ENCODE measurements at regions not wholly inside any gene's neighbourhood (a gene's known extent, or its start where the extent isn't known, plus 50 kb on each side); places are given as distances from the start of the nearest gene placed in this dataset.

GRCh38 chr15:85984241-85984640 is 95.4 kb upstream of the AGBL1 start:
- DNase-seq = no peak

DNA sequence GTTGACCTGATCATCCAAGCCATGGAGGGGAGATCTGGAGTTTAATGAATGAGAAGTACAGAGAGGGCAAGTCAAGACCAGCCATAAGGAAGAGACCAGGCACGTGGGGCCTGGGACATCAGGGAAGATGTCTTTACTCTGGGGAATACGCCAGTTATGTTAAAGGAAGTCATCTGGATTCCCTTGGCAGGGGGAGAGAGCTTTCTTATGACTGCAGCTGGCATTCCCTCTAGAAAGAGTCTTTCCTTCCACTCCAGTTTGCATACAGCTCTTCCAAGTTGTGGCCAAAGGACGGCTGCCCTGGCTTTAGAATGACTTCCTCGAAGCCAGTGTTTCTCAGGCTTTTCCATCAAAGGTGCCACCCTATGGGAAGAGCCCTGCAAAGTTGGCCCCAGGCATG is 93.6 kb upstream of the AGBL1 start:
- no peak for DNase-seq

DNA sequence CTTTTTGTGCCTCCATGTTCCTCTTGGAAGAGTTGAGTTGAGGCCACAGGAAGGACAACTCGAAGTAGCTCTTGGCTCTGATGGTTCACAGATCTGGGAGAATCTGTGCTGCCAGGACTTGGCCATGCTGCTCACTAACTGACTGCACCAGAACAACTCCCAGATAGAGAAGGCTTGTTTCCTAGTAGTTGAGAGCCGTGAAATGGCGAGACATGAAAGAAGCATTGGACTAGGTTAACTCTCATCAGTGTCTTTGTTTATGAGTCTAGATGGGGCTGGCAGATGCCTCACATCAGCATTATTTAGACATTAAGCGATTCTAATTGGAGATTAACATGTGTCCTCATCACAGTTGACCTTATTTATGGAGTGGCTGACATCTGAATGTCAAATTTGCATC is 92.9 kb upstream of the AGBL1 start:
- DNase-seq = no peak

- no peak for DNase-seq
These were observed 90.9 kb upstream of the AGBL1 start for GRCh38 chr15:85988741-85989140.

DNA sequence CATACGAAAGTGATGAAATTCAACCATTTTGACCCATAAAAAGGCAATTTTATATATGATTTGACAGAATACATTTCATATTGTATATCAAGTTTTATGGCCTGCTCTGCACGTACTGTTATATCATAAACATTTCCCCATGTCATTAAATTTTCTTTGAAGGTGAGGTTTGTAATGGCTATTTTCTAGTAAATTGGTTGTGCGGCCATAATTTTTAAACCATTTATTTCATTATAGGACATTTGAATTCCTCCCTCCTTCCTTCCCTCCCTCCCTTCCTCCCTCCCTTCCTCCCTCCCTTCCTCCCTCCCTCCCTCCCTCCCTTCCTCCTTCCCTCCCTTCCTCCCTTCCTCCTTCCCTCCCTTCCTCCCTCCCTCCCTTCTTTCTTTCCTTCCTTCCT is 87.4 kb upstream of the AGBL1 start:
- DNase-seq = no peak

GRCh38 chr15:85993116-85993515 is 86.6 kb upstream of the AGBL1 start:
- no peak for DNase-seq

DNA sequence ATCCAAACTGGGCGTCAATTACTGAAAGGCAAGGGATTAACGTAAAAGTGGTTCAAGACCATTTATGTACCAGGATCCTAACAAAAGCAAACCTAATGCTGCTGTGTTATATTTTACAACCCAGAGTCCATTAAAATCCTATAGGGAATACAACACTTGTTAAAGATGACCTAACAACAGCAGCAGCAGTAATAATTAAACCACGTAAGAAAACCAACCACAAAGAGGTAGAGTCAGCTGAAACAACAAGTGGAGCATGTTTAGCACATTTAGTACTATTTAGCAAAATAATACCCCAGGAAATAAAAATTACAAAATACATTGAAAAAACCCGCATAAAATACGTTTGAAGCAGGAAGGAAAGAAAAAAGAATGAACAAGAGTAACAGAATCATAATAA is 82.1 kb upstream of the AGBL1 start:
- no peak for DNase-seq

DNA sequence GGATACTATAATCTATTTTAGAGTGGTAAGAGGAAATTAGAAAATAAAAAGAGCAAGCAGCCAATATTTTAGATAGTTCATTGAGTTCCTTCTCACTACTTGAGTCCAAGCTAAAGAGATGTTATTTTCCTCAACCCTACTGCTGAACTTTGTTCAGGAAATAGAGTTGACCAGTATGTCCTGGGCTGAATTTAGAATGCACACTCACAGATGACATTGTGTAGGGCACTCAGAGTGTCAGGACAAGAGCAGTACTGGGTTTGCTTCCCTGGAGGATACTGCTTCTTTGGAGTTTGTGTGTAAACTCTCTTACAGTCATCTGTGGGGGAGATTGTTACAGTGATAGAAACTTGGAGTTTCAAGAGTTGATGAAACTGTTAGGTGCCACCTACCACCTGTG is 80.0 kb upstream of the AGBL1 start:
- DNase-seq = no peak

GRCh38 chr15:86001200-86001599 is 78.5 kb upstream of the AGBL1 start:
- no peak for DNase-seq

DNA sequence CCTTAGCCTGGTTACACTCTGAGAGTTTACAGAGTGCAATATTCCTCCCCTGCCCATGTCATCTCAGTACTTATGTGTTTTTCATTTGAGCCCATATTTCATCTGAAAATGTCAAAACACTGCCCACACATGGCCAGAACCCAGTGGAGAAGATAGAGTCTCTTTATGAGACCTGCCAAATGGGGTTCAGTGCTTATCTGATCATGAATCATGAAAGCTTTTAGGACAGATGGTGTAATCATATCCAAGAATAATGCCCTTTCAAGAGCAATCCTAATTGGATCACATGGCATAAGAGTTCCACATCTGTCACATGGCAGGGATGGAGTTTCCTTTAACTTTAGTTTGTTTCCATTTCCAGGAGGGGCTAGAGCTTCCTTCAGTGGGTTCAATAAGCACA is 77.2 kb upstream of the AGBL1 start:
- no peak for DNase-seq

DNA sequence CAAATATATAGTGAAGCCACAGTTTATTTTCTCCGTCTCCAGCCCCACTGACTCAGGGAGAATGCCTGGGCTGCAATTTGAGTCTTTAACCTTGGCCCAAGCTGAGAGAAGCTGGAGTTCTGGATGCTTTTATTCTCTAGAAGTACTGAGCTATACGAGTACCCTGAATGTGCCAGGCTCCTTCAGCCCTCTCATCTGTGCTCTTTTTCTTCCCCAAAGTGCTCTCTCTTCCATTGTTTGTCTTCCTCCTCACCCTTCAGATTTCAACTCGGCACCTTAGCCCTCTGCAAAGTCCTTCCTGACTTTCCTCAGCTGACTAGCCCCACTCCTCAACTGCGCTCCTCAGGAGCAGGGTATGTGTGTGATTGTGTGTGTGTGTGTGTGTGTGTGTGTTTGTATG is 75.6 kb upstream of the AGBL1 start:
- DNase-seq = no peak

GRCh38 chr15:86006546-86006945 is 73.1 kb upstream of the AGBL1 start:
- DNase-seq = no peak

GRCh38 chr15:86009727-86010126 is 69.9 kb upstream of the AGBL1 start:
- no peak for DNase-seq

- DNase-seq = no peak
These were observed 69.3 kb upstream of the AGBL1 start for GRCh38 chr15:86010398-86010797.

DNA sequence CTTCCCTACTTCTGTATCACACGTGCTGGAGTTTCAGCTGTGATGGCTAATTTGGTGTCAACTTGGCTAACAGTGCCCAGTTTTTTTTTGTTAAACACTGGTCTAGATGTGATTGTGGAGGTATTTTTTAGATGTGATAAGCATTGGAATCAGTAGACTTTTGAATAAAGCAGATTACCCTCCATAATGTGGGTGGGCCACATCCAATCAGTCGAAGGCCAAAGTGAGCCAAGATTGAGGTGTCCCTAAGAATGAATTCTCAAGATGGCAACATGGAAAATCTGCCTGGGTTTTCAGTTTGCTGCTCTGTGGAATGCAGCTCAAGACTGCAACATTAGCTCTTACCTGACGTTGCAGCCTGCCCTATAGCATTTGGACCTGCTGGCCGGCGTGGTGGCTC is 68.8 kb upstream of the AGBL1 start:
- DNase-seq = no peak

- no peak for DNase-seq
These were observed 65.7 kb upstream of the AGBL1 start for GRCh38 chr15:86014016-86014415.

GRCh38 chr15:86016750-86017149 is 62.9 kb upstream of the AGBL1 start:
- no peak for DNase-seq

GRCh38 chr15:86018679-86019078 is 61.0 kb upstream of the AGBL1 start:
- no peak for DNase-seq

DNA sequence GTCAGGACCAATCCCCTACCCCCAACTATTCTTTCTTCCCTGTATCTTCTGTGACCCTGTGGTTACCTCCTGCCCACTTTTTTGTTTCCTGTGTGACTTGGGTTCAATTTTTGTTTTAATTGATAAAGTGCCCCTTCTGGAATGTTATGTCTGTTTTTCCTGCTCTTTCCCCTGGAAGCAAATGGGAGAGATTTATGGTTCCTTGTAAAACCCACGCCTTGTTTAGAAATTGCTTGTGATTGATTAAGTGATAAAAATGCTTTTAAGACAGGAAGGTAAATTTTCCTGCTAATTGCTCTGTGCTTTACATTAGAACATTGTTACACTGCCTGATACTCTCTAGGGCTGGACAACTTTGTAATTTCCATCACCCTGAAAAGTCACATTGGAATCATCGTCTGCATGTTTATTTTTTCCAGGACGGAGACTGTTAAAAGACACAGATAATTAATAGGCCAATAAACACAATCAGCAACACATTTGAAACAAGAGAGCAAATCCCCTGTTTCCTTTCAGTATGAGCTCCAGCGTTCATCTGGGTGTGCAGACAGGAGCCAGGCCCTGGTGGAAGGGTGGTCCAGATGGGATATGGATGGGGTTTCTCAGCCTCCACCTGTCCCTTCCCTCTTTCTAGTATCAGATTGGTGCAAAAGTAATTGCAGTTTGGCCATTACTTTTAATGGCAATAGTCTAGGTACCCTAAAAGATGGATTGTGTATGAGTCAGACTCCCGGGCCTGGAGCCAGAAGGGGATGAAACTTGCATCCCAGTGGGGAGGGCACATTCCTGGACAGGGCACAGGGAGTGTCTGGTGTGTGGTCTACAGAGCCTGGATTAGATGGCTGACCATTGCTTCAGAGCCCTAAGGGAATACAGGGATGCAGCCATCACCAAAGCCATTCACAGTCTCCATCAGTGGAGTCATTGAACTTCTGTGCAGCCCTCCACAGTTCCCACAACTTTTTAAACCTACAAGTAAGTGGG is 58.1 kb upstream of the AGBL1 start:
- no peak for DNase-seq

DNA sequence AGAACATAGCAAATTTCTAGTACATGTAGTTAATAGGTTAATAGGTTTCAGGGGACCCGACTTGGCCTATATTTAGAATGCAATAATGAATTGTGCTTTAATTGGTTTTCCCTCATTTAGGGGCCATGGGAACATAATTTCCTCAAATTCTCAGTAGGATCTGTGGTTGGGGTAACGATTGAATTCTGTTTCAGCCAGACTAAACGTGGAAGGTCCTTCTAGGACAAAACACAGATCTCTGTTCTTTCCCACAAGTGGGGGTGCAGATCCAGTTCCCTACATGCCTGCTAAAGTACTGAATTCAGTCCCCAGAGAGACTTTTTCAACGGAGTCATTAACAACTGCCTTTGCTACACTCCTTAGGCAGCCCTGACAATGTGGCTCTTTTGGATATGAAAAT is 50.7 kb upstream of the AGBL1 start:
- DNase-seq = no peak

All from Kasumi-1 (cell line).